ENCODE measurements at regions not wholly inside any gene's neighbourhood (a gene's known extent, or its start where the extent isn't known, plus 50 kb on each side); places are given as distances from the start of the nearest gene placed in this dataset.

GRCh38 chr14:31968956-31969698 is 108.0 kb upstream of the ARHGAP5 start:
- Histone ChIP-seq H2BK120ac (replicated peaks; ENCODE audit: low read depth, low read length) (no peak overlapping the region), H3K23ac (ENCODE audit: insufficient read length) (no peak overlapping the region), H3K14ac (ENCODE audit: insufficient read length) (no peak overlapping the region), H2BK5ac (ENCODE audit: low read depth, low read length) (no peak overlapping the region), H3K27me3 (replicated peaks in 1 of 4; ENCODE audit: control insufficient read depth in 3 of 4, extremely low read depth in 1 of 4, insufficient read depth in 3 of 4, low read length in 3 of 4) (no peaks in the 10 kb centered on the region; a peak in 1 of 7 replicates), H3K18ac (ENCODE audit: extremely low read depth, low read length) (no peak overlapping the region), H3K9ac (replicated peaks in 1 of 4; ENCODE audit: extremely low read depth in 1 of 4, low read depth in 3 of 4, low read length in 3 of 4) (no peak overlapping the region), H4K20me1 (replicated peaks in 1 of 2; ENCODE audit: control insufficient read depth in 1 of 2, insufficient read depth in 2 of 2, low read length in 2 of 2) (no peaks in the 10 kb centered on the region), H4K91ac (replicated peaks; ENCODE audit: insufficient read length, low read length) (no peak overlapping the region), H3K4me2 (ENCODE audit: insufficient read depth in 1 of 2, low read depth in 2 of 2, low read length in 2 of 2) (no peak overlapping the region), H3K79me1 (ENCODE audit: low read depth, low read length) (no peaks in the 10 kb centered on the region; the same call in 1 of the 2 replicates), H2AFZ (ENCODE audit: low read length) (no peak overlapping the region), H2BK15ac (ENCODE audit: low read length) (no peak overlapping the region), H3K23me2 (ENCODE audit: low read depth, low read length) (no peaks in the 10 kb centered on the region), H3K4ac (replicated peaks; ENCODE audit: insufficient read length, low read depth, low read length) (no peak overlapping the region), H3K56ac (replicated peaks; ENCODE audit: insufficient read length, low read depth, low read length) (no peak overlapping the region), H2BK20ac (ENCODE audit: low read length) (no peak overlapping the region), H3K4me1 (replicated peaks in 1 of 4; ENCODE audit: control insufficient read depth in 3 of 4, insufficient read depth in 4 of 4, low read length in 3 of 4) (no peaks in the 10 kb centered on the region), H3K4me3 (ENCODE audit: extremely low read depth in 1 of 4, insufficient read depth in 2 of 4, low read depth in 3 of 4, low read length in 4 of 4) (no peak overlapping the region), H2BK12ac (ENCODE audit: low read depth, low read length) (no peak overlapping the region), H2AK5ac (ENCODE audit: low read depth, low read length) (no peak overlapping the region), H4K5ac (ENCODE audit: insufficient read length, low read depth, low read length) (no peak overlapping the region), H4K8ac (ENCODE audit: extremely low read depth, insufficient read depth, low read length) (no peak overlapping the region), H3K9me3 (ENCODE audit: insufficient read depth in 2 of 2, low read depth in 1 of 2, low read length in 1 of 2) (no peaks in the 10 kb centered on the region; a peak in 2 of 4 replicates), H3K36me3 (ENCODE audit: control insufficient read depth in 2 of 4, insufficient read depth in 4 of 4, low read length in 3 of 4) (no peaks in the 10 kb centered on the region), H3K27ac (ENCODE audit: low read depth, low read length) (no peak overlapping the region), H3K79me2 (ENCODE audit: control insufficient read depth in 1 of 2, insufficient read depth in 2 of 2, low read length in 2 of 2) (no peaks in the 10 kb centered on the region)
- FAIRE-seq (no peak), DNase-seq (ENCODE audit: low read depth in 1 of 2, low spot score in 2 of 2) (no peak)
- POLR2A ChIA-PET (ENCODE audit: partially characterized antibody): no interaction called here
- WGBS, 2 experiments (ENCODE audit: extremely low coverage in 1 of 2, insufficient coverage in 1 of 2, insufficient read length in 1 of 2, insufficient replicate concordance in 2 of 2, low coverage in 1 of 2, low lambda C conversion rate in 2 of 2, missing lambda C conversion rate in 1 of 2): 81% methylated on average over 5 of the region's 5 CpGs; no CpG with 5 or more reads in 1 of the 2 experiments
- CTCF ChIA-PET (ENCODE audit: partially characterized antibody): interaction anchor here (1.0 to 1.1 kb wide), 3 partner anchors 22 to 44 kb away, joined by 3 to 4 read pairs (median 3); no protein-coding TSS in a partner anchor
- TF ChIP-seq SUZ12 (IDR thresholded peaks at IDR 0.05; ENCODE audit: low read length): no peak

Data from H1 (cell line).